Transverse colon (tissue), 4 donors: ENCODE measurements at regions not wholly inside any gene's neighbourhood (a gene's known extent, or its start where the extent isn't known, plus 50 kb on each side); places are given as distances from the start of the nearest gene placed in this dataset.

Experiments
- DNase-seq: peaks from one replicate; pipeline ENCODE4 v3.0.0-alpha.2; 2019
- H3K27ac ChIP-seq, 4 donors: fragments of 200-600 bp; sonication (generic); 2 replicates each; pipeline ENCODE4 v1.5.1; 2016 to 2018; ENCODE audit warnings: inconsistent platforms in 4 of 4
- H3K27me3 ChIP-seq: fragments of 200-600 bp; sonication (generic); 2 replicates; pipeline ENCODE4 v1.5.1; 2017; ENCODE audit warnings: inconsistent platforms
- H3K36me3 ChIP-seq, 4 donors: fragments of 200-600 bp; sonication (generic); 2 replicates each; pipeline ENCODE4 v1.5.1; 2017 to 2019; ENCODE audit warnings: inconsistent platforms in 4 of 4
- H3K4me1 ChIP-seq, 4 donors: fragments of 200-600 bp; sonication (generic); 2 replicates each; pipeline ENCODE4 v1.5.1; 2017 to 2020; ENCODE audit warnings: inconsistent platforms in 4 of 4
- H3K4me3 ChIP-seq, 4 donors: fragments of 200-600 bp; sonication (generic); 1 replicate in 1 of 4; 2 replicates in 3 of 4; pipeline versions ENCODE4 v1.5.1 to v1.6.1; 2017 to 2019; ENCODE audit warnings: inconsistent platforms in 4 of 4
- H3K9me3 ChIP-seq, 2 donors: fragments of 200-600 bp; sonication (generic); 2 replicates each; pipeline ENCODE4 v1.5.1; 2017 to 2019; ENCODE audit warnings: inconsistent platforms in 2 of 2
- EP300 ChIP-seq: sonication (generic); formaldehyde crosslinking; IDR thresholded peaks from one replicate; pipeline ENCODE4 v1.6.1; 2017; ENCODE audit warnings: antibody characterized with exemption, low read depth
- POLR2A ChIP-seq: fragments of 450-650 bp; IDR thresholded peaks from one replicate; pipeline ENCODE4 v1.6.1; 2016; ENCODE audit warnings: antibody characterized with exemption, mild to moderate bottlenecking, moderate library complexity
- POLR2AphosphoS5 ChIP-seq, 3 donors: sonication (generic); formaldehyde crosslinking; IDR thresholded peaks; one replicate each; pipeline ENCODE4 v1.6.1; 2016; ENCODE audit warnings: antibody characterized with exemption in 3 of 3
- WGBS, 2 donors: methylation state at CpG; one replicate each; pipeline ENCODE4 v1.1.5; 2018; ENCODE audit warnings: low coverage in 1 of 2; 5-methylcytosine and 5-hydroxymethylcytosine counted together
- in situ Hi-C, 4 donors: fragments of 200-750 bp; cut with MboI; loops; one replicate each; pipeline versions ENCODE4 v1.15.0 to v1.15.1; 2017; ENCODE audit warnings: low sequenced_read_pairs in 3 of 4, low pct_ligation_motif_present in 1 of 4, low pct_unique_long_range_greater_than_20kb in 1 of 4
- intact Hi-C: fragments of 100-400 bp; cut with DNase I; formaldehyde crosslinking; loops from one replicate; pipeline ENCODE4 v1.15.1; 2023; ENCODE audit warnings: low total_unique reads
- TF ChIP-seq, protein P1 (sequence below), 5 experiments: fragments of 200-600 bp in 3 of 5; fragments of 450-650 bp in 2 of 5; sonication (generic) in 3 of 5; IDR thresholded peaks; 1 replicate in 2 of 5; 2 replicates in 3 of 5; pipeline ENCODE4 v1.5.1; 2016 to 2017; ENCODE audit warnings: antibody characterized with exemption in 5 of 5, inconsistent platforms in 3 of 5, mild to moderate bottlenecking in 2 of 5, moderate library complexity in 1 of 5

DNA sequence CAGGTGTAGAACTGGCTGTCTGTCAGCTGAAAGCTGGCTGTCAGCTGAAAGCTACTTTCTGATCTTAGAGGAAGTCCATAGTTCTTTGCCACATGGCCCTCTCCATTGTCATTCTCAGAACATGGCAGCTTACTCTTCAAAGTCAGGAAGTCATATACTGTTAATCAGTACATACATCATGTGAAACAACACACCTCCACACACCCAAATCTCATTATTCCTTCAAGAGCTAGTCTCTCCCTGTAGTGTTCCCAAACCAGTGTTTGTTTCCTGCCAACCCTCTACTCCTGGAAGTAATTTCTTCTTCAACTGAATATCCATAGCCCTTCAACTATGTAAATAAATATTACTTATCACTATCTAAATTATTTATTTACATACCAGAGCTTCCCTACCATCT, 58.9 kb downstream of the OR5AK2 start:
- Histone ChIP-seq H3K27me3 (no peaks in the 10 kb centered on the region), H3K27ac (peak overlapping the region in 1 of 4 donors; percentile 49), H3K9me3 (no peaks in the 10 kb centered on the region), H3K36me3 (no peaks in the 10 kb centered on the region), H3K4me1 (no peaks in the 10 kb centered on the region), H3K4me3 (no peak overlapping the region)
- DNase-seq, result no peak
- in situ Hi-C loops, result no loop called here
- no peak for TF ChIP-seq POLR2A
- TF ChIP-seq, protein P1, sequence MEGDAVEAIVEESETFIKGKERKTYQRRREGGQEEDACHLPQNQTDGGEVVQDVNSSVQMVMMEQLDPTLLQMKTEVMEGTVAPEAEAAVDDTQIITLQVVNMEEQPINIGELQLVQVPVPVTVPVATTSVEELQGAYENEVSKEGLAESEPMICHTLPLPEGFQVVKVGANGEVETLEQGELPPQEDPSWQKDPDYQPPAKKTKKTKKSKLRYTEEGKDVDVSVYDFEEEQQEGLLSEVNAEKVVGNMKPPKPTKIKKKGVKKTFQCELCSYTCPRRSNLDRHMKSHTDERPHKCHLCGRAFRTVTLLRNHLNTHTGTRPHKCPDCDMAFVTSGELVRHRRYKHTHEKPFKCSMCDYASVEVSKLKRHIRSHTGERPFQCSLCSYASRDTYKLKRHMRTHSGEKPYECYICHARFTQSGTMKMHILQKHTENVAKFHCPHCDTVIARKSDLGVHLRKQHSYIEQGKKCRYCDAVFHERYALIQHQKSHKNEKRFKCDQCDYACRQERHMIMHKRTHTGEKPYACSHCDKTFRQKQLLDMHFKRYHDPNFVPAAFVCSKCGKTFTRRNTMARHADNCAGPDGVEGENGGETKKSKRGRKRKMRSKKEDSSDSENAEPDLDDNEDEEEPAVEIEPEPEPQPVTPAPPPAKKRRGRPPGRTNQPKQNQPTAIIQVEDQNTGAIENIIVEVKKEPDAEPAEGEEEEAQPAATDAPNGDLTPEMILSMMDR (IDR thresholded peaks at IDR 0.05), result no peak
- TF ChIP-seq EP300, result no peak
- no peak for TF ChIP-seq POLR2AphosphoS5 (IDR thresholded peaks at IDR 0.05)
- intact Hi-C loops, result no loop called here

DNA sequence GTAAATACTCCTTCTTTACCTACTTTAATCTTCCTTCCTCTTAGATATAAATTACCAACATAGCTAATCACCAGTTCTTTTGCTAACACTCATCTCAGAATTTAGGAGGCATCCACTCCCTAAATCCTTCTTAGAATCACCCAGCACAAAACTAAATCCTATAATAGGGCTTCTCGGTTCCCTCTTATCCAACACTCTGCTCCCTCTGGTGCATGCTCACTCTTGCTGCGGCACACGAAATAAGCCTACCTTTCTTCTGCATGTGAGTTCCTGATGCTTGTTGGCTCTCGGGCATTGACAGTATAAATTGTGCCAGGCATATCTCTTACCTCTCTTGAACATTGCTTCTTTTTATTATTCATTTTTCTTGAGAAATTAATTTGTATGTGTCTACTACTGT, 61.0 kb downstream of the OR5AK2 start:
- in situ Hi-C loops (no loop called here), intact Hi-C loops (no loop called here)
- WGBS, 2 donors, result 89 to 95% methylated on average over 4 of the region's 4 CpGs

DNA sequence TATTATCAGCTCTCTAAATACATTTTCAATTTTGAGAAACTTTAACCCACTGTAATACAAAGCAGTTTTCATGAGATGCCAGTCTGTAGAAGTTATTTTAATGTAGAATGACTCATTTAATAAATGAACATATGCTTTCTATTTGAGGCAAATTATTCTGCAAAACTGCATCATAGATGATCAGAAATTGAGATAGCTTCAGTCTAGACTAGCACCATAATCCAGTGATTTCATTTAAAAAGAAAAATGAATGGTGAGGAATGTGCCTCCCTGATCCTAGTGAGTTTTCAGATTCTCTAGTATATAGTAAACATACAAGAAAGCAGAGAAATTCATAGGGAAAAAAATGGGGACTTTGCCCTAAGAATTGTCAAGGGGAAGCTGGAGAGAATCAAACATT, 66.1 kb downstream of the OR5AK2 start:
- H3K27ac ChIP-seq, result no peak overlapping the region
- DNase-seq, result no peak
- in situ Hi-C loops (no loop called here), intact Hi-C loops (no loop called here)
- no peak overlapping the region for H3K4me3 ChIP-seq
- no peaks in the 10 kb centered on the region for H3K9me3 ChIP-seq
- H3K27me3 ChIP-seq, result no peaks in the 10 kb centered on the region
- no peak for TF ChIP-seq EP300
- no peak for TF ChIP-seq POLR2A
- TF ChIP-seq, protein P1 (IDR thresholded peaks at IDR 0.05), result no peak
- TF ChIP-seq POLR2AphosphoS5 (IDR thresholded peaks at IDR 0.05), result no peak
- H3K36me3 ChIP-seq, result no peaks in the 10 kb centered on the region
- no peaks in the 10 kb centered on the region for H3K4me1 ChIP-seq

More for the DNA sequence above, 61.0 kb downstream of the OR5AK2 start:
- no peak overlapping the region for H3K4me3 ChIP-seq
- no peaks in the 10 kb centered on the region for H3K27me3 ChIP-seq
- H3K27ac ChIP-seq, result no peak overlapping the region
- TF ChIP-seq, protein P1 (IDR thresholded peaks at IDR 0.05), result no peak
- no peak for TF ChIP-seq EP300
- TF ChIP-seq POLR2A, result no peak
- no peak for TF ChIP-seq POLR2AphosphoS5 (IDR thresholded peaks at IDR 0.05)
- H3K9me3 ChIP-seq, result no peaks in the 10 kb centered on the region
- H3K4me1 ChIP-seq, result no peaks in the 10 kb centered on the region
- DNase-seq, result no peak
- H3K36me3 ChIP-seq, result no peaks in the 10 kb centered on the region

DNA sequence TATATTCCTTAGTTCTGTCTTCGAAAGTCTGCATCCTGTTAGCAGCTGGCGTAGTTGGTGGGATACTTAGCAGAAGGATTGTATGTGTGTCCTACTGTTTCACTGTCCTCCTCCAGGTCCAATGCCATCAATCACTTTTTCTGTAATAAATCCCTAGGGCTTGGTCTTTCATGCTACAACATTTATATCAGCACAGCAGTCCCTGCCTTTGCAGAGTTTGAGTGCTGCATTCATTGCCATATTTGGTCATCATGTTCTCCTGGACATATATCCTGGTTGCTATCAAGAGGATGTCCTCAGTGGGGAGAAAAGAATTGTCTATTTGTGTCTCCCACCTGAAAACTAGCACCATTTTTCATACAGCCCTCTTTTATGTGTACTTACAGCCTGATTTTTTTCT, 67.0 kb downstream of the OR5AK2 start:
- H3K27ac ChIP-seq, result no peak overlapping the region
- no peaks in the 10 kb centered on the region for H3K36me3 ChIP-seq
- TF ChIP-seq EP300, result no peak
- TF ChIP-seq, protein P1 (IDR thresholded peaks at IDR 0.05), result no peak
- TF ChIP-seq POLR2A, result no peak
- TF ChIP-seq POLR2AphosphoS5 (IDR thresholded peaks at IDR 0.05), result no peak
- in situ Hi-C loops (no loop called here), intact Hi-C loops (no loop called here)
- H3K9me3 ChIP-seq, result no peaks in the 10 kb centered on the region
- no peaks in the 10 kb centered on the region for H3K27me3 ChIP-seq
- no peak for DNase-seq
- WGBS, 2 donors, result 83 to 87% methylated on average over 2 of the region's 2 CpGs
- no peak overlapping the region for H3K4me3 ChIP-seq
- no peaks in the 10 kb centered on the region for H3K4me1 ChIP-seq
